DND-41 (cell line): ENCODE measurements at regions not wholly inside any gene's neighbourhood (a gene's known extent, or its start where the extent isn't known, plus 50 kb on each side); places are given as distances from the start of the nearest gene placed in this dataset.

ENCODE experiments used
- EZH2 ChIP-seq: IDR thresholded peaks from 3 replicates; pipeline ENCODE4 v1.6.1; 2012; ENCODE audit warnings: borderline replicate concordance, low read depth, mild to moderate bottlenecking, moderate library complexity, low read length, inconsistent platforms; ENCODE audit not compliant: severe bottlenecking
- TF ChIP-seq, protein P1 (sequence below): IDR thresholded peaks from 2 replicates; pipeline ENCODE4 v1.5.1; 2012; ENCODE audit warnings: borderline replicate concordance, low read length, moderate library complexity, mild to moderate bottlenecking; ENCODE audit not compliant: poor library complexity, severe bottlenecking; ENCODE audit errors: extremely low read depth

- TF ChIP-seq, protein P1, sequence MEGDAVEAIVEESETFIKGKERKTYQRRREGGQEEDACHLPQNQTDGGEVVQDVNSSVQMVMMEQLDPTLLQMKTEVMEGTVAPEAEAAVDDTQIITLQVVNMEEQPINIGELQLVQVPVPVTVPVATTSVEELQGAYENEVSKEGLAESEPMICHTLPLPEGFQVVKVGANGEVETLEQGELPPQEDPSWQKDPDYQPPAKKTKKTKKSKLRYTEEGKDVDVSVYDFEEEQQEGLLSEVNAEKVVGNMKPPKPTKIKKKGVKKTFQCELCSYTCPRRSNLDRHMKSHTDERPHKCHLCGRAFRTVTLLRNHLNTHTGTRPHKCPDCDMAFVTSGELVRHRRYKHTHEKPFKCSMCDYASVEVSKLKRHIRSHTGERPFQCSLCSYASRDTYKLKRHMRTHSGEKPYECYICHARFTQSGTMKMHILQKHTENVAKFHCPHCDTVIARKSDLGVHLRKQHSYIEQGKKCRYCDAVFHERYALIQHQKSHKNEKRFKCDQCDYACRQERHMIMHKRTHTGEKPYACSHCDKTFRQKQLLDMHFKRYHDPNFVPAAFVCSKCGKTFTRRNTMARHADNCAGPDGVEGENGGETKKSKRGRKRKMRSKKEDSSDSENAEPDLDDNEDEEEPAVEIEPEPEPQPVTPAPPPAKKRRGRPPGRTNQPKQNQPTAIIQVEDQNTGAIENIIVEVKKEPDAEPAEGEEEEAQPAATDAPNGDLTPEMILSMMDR: no peak
- TF ChIP-seq EZH2: no peak
Observed at GRCh38 chr2:207479198-207479785, 50.5 kb upstream of the CREB1 start.
